SJCRH30 (cell line): ENCODE measurements at regions not wholly inside any gene's neighbourhood (a gene's known extent, or its start where the extent isn't known, plus 50 kb on each side); places are given as distances from the start of the nearest gene placed in this dataset.

Experiments
- DNase-seq, 2 experiments: peaks; one replicate each; pipeline ENCODE4 v3.0.0-alpha.2; 2015 to 2020
- H3K27ac ChIP-seq: fragments of 250-450 bp; sonication (Bioruptor Pico); 2 replicates; pipeline ENCODE4 v1.5.1; 2020; ENCODE audit warnings: mild to moderate bottlenecking, moderate library complexity
- H3K27me3 ChIP-seq: fragments of 250-450 bp; sonication (Bioruptor Pico); 2 replicates; pipeline ENCODE4 v1.5.1; 2020; ENCODE audit warnings: mild to moderate bottlenecking, moderate library complexity
- H3K36me3 ChIP-seq: fragments of 250-450 bp; sonication (Bioruptor Pico); 2 replicates; pipeline ENCODE4 v1.5.1; 2020; ENCODE audit warnings: mild to moderate bottlenecking, moderate library complexity
- H3K4me1 ChIP-seq: fragments of 250-450 bp; sonication (Bioruptor Pico); 2 replicates; pipeline ENCODE4 v1.5.1; 2020; ENCODE audit warnings: mild to moderate bottlenecking, moderate library complexity
- H3K4me3 ChIP-seq: fragments of 250-450 bp; sonication (Bioruptor Pico); 2 replicates; pipeline ENCODE4 v1.5.1; 2020; ENCODE audit warnings: mild to moderate bottlenecking, moderate library complexity
- H3K9me3 ChIP-seq: fragments of 250-450 bp; sonication (Bioruptor Pico); replicated peaks from 2 replicates; pipeline ENCODE4 v1.5.1; 2020; ENCODE audit warnings: mild to moderate bottlenecking, moderate library complexity

DNA sequence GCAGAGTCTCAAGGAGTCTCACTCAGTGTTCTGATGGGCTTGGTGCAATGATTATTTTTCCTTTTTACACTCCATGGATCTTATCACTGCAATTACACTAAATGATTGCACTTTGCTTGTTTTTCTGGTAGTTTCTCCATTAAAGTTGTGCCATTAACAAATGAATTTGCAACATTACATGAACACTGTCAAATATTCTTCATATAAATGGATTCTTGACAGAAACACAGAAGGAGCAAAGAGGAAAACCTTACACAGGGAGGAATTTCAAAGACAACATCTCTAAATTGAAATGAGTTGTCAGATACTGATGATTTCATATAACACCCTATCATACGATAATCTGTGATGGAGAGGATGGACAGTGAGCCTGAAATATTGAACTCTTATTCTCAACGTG lies 65.4 kb upstream of the CHST9 start:
- H3K4me3 ChIP-seq, result no peak overlapping the region
- H3K4me1 ChIP-seq, result no peaks in the 10 kb centered on the region
- no peak for DNase-seq
- no peaks in the 10 kb centered on the region for H3K36me3 ChIP-seq
- no peaks in the 10 kb centered on the region for H3K27me3 ChIP-seq
- no peak overlapping the region for H3K27ac ChIP-seq
- H3K9me3 ChIP-seq, result no peaks in the 10 kb centered on the region

DNA sequence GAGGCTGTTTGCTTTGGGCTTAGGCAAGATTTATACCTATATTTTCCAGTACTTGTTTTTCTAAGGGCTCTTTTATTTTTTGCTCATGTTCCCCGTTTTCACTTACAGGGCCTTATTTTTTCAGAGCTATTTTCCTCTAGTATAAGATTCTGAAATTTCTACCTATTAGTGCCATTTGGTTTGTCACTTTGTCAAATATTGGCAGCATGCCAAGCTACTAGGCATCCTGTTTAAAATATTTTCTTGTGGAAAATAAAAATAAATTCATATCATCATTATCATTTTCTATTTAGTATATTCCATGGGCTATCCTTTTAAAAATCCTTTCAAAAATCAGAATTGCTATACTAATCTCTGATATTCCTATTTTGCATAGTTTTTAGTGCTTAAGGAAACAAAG lies 64.8 kb upstream of the CHST9 start:
- DNase-seq, result no peak
- Histone ChIP-seq H3K27me3 (no peaks in the 10 kb centered on the region), H3K4me3 (no peak overlapping the region), H3K27ac (no peak overlapping the region), H3K9me3 (no peaks in the 10 kb centered on the region), H3K4me1 (no peaks in the 10 kb centered on the region), H3K36me3 (no peaks in the 10 kb centered on the region)

DNA sequence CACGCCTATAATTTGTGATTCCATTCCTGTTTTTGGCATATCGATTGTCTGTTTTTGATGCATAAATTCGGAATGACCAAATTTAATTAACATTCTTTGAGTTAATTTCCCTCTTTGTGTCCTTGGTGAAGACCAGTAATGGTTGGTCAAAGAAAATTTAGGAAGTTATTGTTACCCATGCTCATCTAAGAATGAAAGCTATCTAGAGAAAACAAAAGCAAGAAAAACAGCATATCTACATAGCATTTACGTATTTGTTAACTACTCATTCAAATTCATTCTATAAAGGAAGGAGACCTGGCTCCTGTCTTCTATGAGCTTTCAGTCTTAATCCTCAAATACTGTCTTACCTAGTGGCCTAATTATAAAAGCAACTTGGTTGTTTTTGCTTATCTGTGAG lies 59.2 kb upstream of the CHST9 start:
- no peaks in the 10 kb centered on the region for H3K27me3 ChIP-seq
- no peak overlapping the region for H3K4me3 ChIP-seq
- H3K36me3 ChIP-seq, result no peaks in the 10 kb centered on the region
- H3K4me1 ChIP-seq, result no peaks in the 10 kb centered on the region
- no peak for DNase-seq
- H3K9me3 ChIP-seq, result no peaks in the 10 kb centered on the region
- no peak overlapping the region for H3K27ac ChIP-seq

- Histone ChIP-seq H3K27me3 (no peaks in the 10 kb centered on the region), H3K4me1 (peaks cover 7% of the 10 kb centered on the region; the same call in 1 of the 2 replicates), H3K36me3 (no peaks in the 10 kb centered on the region), H3K9me3 (no peaks in the 10 kb centered on the region), H3K4me3 (no peak overlapping the region), H3K27ac (no peak overlapping the region)
- no peak for DNase-seq
These were observed 57.4 kb upstream of the CHST9 start for GRCh38 chr18:27242392-27243047.

DNA sequence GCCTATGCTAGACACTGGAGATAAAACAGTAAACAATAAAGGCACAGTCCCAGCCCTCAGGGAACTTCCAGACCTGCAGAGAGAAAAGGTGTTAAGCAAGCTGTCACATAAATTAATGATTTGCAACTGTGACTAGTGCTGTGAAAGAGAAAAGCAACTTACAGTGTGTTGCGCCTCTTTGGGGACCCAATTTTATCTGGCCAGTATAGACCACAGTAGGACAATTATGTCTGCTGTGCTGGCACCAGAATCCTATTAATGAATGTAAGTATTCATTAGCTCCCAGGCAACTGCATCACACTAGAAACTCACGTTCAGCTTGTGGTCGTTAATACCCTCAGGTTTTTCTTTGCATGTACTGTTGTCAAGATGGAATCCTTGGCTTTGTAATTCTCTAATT lies 55.3 kb upstream of the CHST9 start:
- no peaks in the 10 kb centered on the region for H3K27me3 ChIP-seq
- no peak overlapping the region for H3K27ac ChIP-seq
- no peaks in the 10 kb centered on the region for H3K36me3 ChIP-seq
- no peaks in the 10 kb centered on the region for H3K9me3 ChIP-seq
- no peak overlapping the region for H3K4me3 ChIP-seq
- DNase-seq, result no peak
- peaks cover 8% of the 10 kb centered on the region; the same call in 1 of the 2 replicates for H3K4me1 ChIP-seq

- Histone ChIP-seq H3K27me3 (no peaks in the 10 kb centered on the region), H3K9me3 (no peaks in the 10 kb centered on the region), H3K4me3 (no peak overlapping the region), H3K27ac (no peak overlapping the region), H3K4me1 (peaks cover 8% of the 10 kb centered on the region; the same call in 1 of the 2 replicates), H3K36me3 (no peaks in the 10 kb centered on the region)
- no peak for DNase-seq
These were observed 54.6 kb upstream of the CHST9 start for GRCh38 chr18:27239669-27240068.

DNA sequence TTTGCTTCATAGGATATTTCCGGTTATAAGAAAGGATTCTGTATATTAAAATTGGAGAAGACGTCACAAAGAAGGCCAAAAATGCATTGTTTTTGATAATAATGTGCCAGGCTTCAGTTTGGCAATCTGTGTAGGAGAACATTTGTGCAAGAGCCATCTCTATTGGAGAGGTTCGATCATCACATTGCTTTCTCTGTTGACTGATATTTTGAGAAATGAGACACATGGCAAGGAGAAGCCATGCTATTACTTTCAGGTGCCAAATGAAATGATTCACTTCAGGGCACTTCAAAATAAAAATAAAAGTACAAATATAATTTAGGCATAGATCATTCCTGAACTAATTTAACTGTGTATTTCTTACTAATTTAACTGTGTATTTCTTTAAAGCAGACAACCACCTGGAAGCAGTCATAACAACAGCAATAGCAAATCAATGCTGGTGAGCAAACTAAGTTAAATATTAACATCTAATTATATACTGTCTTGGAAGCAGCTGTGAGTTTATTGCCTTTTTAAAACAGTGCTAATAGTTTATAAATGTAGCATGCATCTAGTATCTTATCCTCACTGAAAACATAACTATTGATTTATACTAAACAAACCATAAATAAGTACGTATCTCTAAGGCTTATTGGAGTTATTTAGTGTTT lies 50.2 kb upstream of the CHST9 start:
- Histone ChIP-seq H3K9me3 (no peaks in the 10 kb centered on the region), H3K4me3 (no peak overlapping the region), H3K4me1 (peaks cover 8% of the 10 kb centered on the region; the same call in 1 of the 2 replicates), H3K36me3 (no peaks in the 10 kb centered on the region), H3K27ac (no peak overlapping the region), H3K27me3 (no peaks in the 10 kb centered on the region)
- DNase-seq, result no peak
